ENCODE measurements at regions not wholly inside any gene's neighbourhood (a gene's known extent, or its start where the extent isn't known, plus 50 kb on each side); places are given as distances from the start of the nearest gene placed in this dataset.

GRCh38 chr16:82567175-82567574 lies 59.6 kb upstream of the CDH13 start:
- Histone ChIP-seq H3K27me3 (replicated peaks; ENCODE audit: insufficient read depth) (no peaks in the 10 kb centered on the region), H3K4me1 (ENCODE audit: control insufficient read depth in 1 of 2, low read depth in 2 of 2) (peaks cover 0 to 19% of the 10 kb centered on the region in 2 donors), H3K9me3 (peaks cover 4% of the 10 kb centered on the region), H3K4me3 (no peak overlapping the region), H3K36me3 (no peaks in the 10 kb centered on the region), H3K27ac (peak overlapping the region; percentile 12 to 49)
- peak; percentile 69 for ATAC-seq (ENCODE audit: insufficient number of reproducible peaks, low FRiP score, low read depth)
- no peak for TF ChIP-seq CTCF (IDR thresholded peaks at IDR 0.05)
- no peak for DNase-seq (ENCODE audit: low spot score)

- Histone ChIP-seq H3K27me3 (replicated peaks; ENCODE audit: insufficient read depth) (no peaks in the 10 kb centered on the region), H3K9me3 (peaks cover 4% of the 10 kb centered on the region), H3K4me3 (no peak overlapping the region), H3K4me1 (ENCODE audit: control insufficient read depth in 1 of 2, low read depth in 2 of 2) (peaks cover 0 to 19% of the 10 kb centered on the region in 2 donors), H3K27ac (no peak overlapping the region), H3K36me3 (no peaks in the 10 kb centered on the region)
- DNase-seq (ENCODE audit: low spot score) (no peak), ATAC-seq (ENCODE audit: insufficient number of reproducible peaks, low FRiP score, low read depth) (no peak)
- no peak for TF ChIP-seq CTCF (IDR thresholded peaks at IDR 0.05)
These were observed 63.4 kb upstream of the CDH13 start for GRCh38 chr16:82563401-82563800.

- no peaks in the 10 kb centered on the region for H3K27me3 ChIP-seq (replicated peaks; ENCODE audit: insufficient read depth)
- H3K4me3 ChIP-seq = no peak overlapping the region
- no peak overlapping the region for H3K27ac ChIP-seq
- peaks cover 4% of the 10 kb centered on the region for H3K9me3 ChIP-seq
- TF ChIP-seq CTCF (IDR thresholded peaks at IDR 0.05) = no peak
- no peak for DNase-seq (ENCODE audit: low spot score)
- no peaks in the 10 kb centered on the region for H3K36me3 ChIP-seq
- H3K4me1 ChIP-seq (ENCODE audit: control insufficient read depth in 1 of 2, low read depth in 2 of 2) = peaks cover 0 to 11% of the 10 kb centered on the region in 2 donors
- no peak for ATAC-seq (ENCODE audit: insufficient number of reproducible peaks, low FRiP score, low read depth)
These were observed 64.5 kb upstream of the CDH13 start for GRCh38 chr16:82562183-82562683.

GRCh38 chr16:82560805-82561325 lies 65.9 kb upstream of the CDH13 start:
- no peaks in the 10 kb centered on the region for H3K27me3 ChIP-seq (replicated peaks; ENCODE audit: insufficient read depth)
- TF ChIP-seq CTCF (IDR thresholded peaks at IDR 0.05) = no peak
- no peaks in the 10 kb centered on the region for H3K36me3 ChIP-seq
- no peaks in the 10 kb centered on the region for H3K4me1 ChIP-seq (ENCODE audit: control insufficient read depth in 1 of 2, low read depth in 2 of 2)
- no peak overlapping the region for H3K27ac ChIP-seq
- no peak for ATAC-seq (ENCODE audit: insufficient number of reproducible peaks, low FRiP score, low read depth)
- no peak overlapping the region for H3K4me3 ChIP-seq
- no peak for DNase-seq (ENCODE audit: low spot score)
- H3K9me3 ChIP-seq = peaks cover 4% of the 10 kb centered on the region

- DNase-seq (ENCODE audit: low spot score) (no peak), ATAC-seq (ENCODE audit: insufficient number of reproducible peaks, low FRiP score, low read depth) (no peak)
- H3K4me1 ChIP-seq (ENCODE audit: control insufficient read depth in 1 of 2, low read depth in 2 of 2) = no peaks in the 10 kb centered on the region
- H3K27ac ChIP-seq = no peak overlapping the region
- no peaks in the 10 kb centered on the region for H3K9me3 ChIP-seq
- H3K27me3 ChIP-seq (replicated peaks; ENCODE audit: insufficient read depth) = no peaks in the 10 kb centered on the region
- no peaks in the 10 kb centered on the region for H3K36me3 ChIP-seq
- H3K4me3 ChIP-seq = no peak overlapping the region
- no peak for TF ChIP-seq CTCF (IDR thresholded peaks at IDR 0.05)
These were observed 82.2 kb upstream of the CDH13 start for GRCh38 chr16:82544378-82545160.

All from thoracic aorta (tissue), 2 donors.